K562 (cell line): ENCODE measurements at regions not wholly inside any gene's neighbourhood (a gene's known extent, or its start where the extent isn't known, plus 50 kb on each side); places are given as distances from the start of the nearest gene placed in this dataset.

Experiments
- ATAC-seq: fragments of 200-7000 bp; cut with Tn5 transposase; 3 replicates; pipeline ENCODE4 v1.9.1; 2020; ENCODE audit warnings: moderate library complexity
- BruUV-seq: library from RNA; stranded (reverse); fragments of 400-500 nt; replicated peaks from 2 replicates; lab custom pipeline; 2021; lab: Mats Ljungman, UMichigan
- CTCF ChIA-PET: fragments of 300-600 bp; formaldehyde crosslinking; extraction: SDS; loops from one replicate; lab custom pipeline; 2021; ENCODE audit warnings: low intra/inter-chr PET ratio; lab: Yijun Ruan, JAX
- POLR2A ChIA-PET: fragments of 300-600, 350-650 bp; sonication (Branson Sonifier 250); formaldehyde crosslinking; extraction: SDS; loops from one replicate; lab custom pipeline; 2021; ENCODE audit warnings: antibody characterized with exemption, inconsistent platforms; lab: Yijun Ruan, JAX
- DNase-seq, 4 experiments: peaks; one replicate each; pipeline versions ENCODE4 v3.0.0 to v3.0.0-alpha.2; 2011 to 2018; ENCODE audit warnings: low spot score in 3 of 4, mixed read lengths in 3 of 4; ENCODE audit errors: extremely low read depth in 1 of 4
- FAIRE-seq: peaks from 2 replicates; lab custom pipeline; 2011; peaks lifted over from hg19 to GRCh38; lab: Jason Lieb, UNC
- H2AFZ ChIP-seq: 2 replicates; pipeline ENCODE4 v1.6.0; 2011; ENCODE audit warnings: low read depth, low read length, control low read depth, inconsistent platforms
- H3K27ac ChIP-seq: fragments of 200-600 bp; 3 replicates; pipeline ENCODE4 v1.8.0; 2011; ENCODE audit warnings: low read depth, mild to moderate bottlenecking, control low read depth, inconsistent platforms, low read length, moderate library complexity, mixed read lengths; ENCODE audit errors: extremely low read depth
- H3K27me3 ChIP-seq, 2 experiments: fragments of 300-600 bp in 1 of 2; 2 replicates in 1 of 2; 3 replicates in 1 of 2; pipeline versions ENCODE4 v1.6.0 to v1.8.0; 2011; ENCODE audit warnings: inconsistent platforms in 2 of 2, low read length in 2 of 2, mild to moderate bottlenecking in 1 of 2, mixed read lengths in 1 of 2, moderate library complexity in 1 of 2; ENCODE audit not compliant: control insufficient read depth in 2 of 2, insufficient read depth in 2 of 2
- H3K36me3 ChIP-seq: fragments of 300-600 bp; 3 replicates; pipeline ENCODE4 v1.8.0; 2011; ENCODE audit warnings: mild to moderate bottlenecking, low read length, inconsistent platforms; ENCODE audit not compliant: control insufficient read depth, insufficient read depth
- H3K4me1 ChIP-seq, 2 experiments: fragments of 200-600 bp in 1 of 2; replicated peaks in 1 of 2; 2 replicates in 1 of 2; 3 replicates in 1 of 2; pipeline versions ENCODE4 v1.5.1 to v1.8.0; 2011; ENCODE audit warnings: inconsistent platforms in 2 of 2, low read length in 2 of 2, mild to moderate bottlenecking in 1 of 2, mixed read lengths in 1 of 2, moderate library complexity in 1 of 2; ENCODE audit not compliant: control insufficient read depth in 2 of 2, insufficient read depth in 2 of 2
- H3K4me2 ChIP-seq: 2 replicates; pipeline ENCODE4 v1.6.1; 2011; ENCODE audit warnings: low read length, control low read depth, inconsistent platforms, mixed read lengths; ENCODE audit not compliant: insufficient read depth
- H3K4me3 ChIP-seq: fragments of 200-600 bp; sonication (generic), shearing (Covaris generic); 2 replicates; pipeline ENCODE4 v1.5.1; 2016; ENCODE audit warnings: control low read depth, inconsistent platforms
- H3K79me2 ChIP-seq: fragments of 200-600 bp; 3 replicates; pipeline ENCODE4 v1.8.0; 2011; ENCODE audit warnings: low read length, inconsistent platforms; ENCODE audit not compliant: control insufficient read depth, insufficient read depth
- H3K9ac ChIP-seq, 2 experiments: 2 replicates each; pipeline versions ENCODE4 v1.6.0 to v1.6.1; 2011; ENCODE audit warnings: low read depth in 2 of 2, low read length in 2 of 2, control low read depth in 1 of 2, inconsistent platforms in 1 of 2, mild to moderate bottlenecking in 1 of 2, mixed read lengths in 1 of 2; ENCODE audit not compliant: insufficient read depth in 1 of 2
- H3K9me1 ChIP-seq: one replicate; pipeline ENCODE4 v1.6.0; 2011; ENCODE audit warnings: inconsistent platforms, mild to moderate bottlenecking, low read length, moderate library complexity; ENCODE audit not compliant: control insufficient read depth, insufficient read depth
- H3K9me3 ChIP-seq: replicated peaks from 2 replicates; pipeline ENCODE4 v1.5.1; 2011; ENCODE audit warnings: low read depth, low read length, inconsistent platforms; ENCODE audit not compliant: control insufficient read depth, insufficient read depth
- H4K20me1 ChIP-seq: replicated peaks from 2 replicates; pipeline ENCODE4 v1.6.1; 2011; ENCODE audit warnings: low read length, inconsistent platforms, mixed read lengths; ENCODE audit not compliant: control insufficient read depth, insufficient read depth
- CBX8 ChIP-seq: fragments of 200-600 bp; sonication (generic); IDR thresholded peaks from 2 replicates; pipeline ENCODE4 v1.6.1; 2012; ENCODE audit warnings: borderline replicate concordance, mixed run types, low read depth, mild to moderate bottlenecking, moderate library complexity, mixed read lengths, low read length, control low read depth, inconsistent platforms; ENCODE audit not compliant: poor library complexity, severe bottlenecking; ENCODE audit errors: extremely low read depth
- ELF1 ChIP-seq: fragments of 200-800 bp; sonication (Bioruptor generic); IDR thresholded peaks from 2 replicates; pipeline ENCODE4 v1.6.1; 2016; ENCODE audit warnings: missing genetic modification characterization, missing compliant biosample characterization
- HDAC1 ChIP-seq, 2 experiments: fragments of 450-650 bp; IDR thresholded peaks; 2 replicates each; pipeline ENCODE4 v1.6.1; 2016 to 2017; ENCODE audit warnings: inconsistent platforms in 1 of 2, mild to moderate bottlenecking in 1 of 2, moderate library complexity in 1 of 2
- ILF3 ChIP-seq: fragments of 450-650 bp; IDR thresholded peaks from 2 replicates; pipeline ENCODE4 v1.6.1; 2018; ENCODE audit warnings: antibody characterized with exemption, mild to moderate bottlenecking, moderate library complexity, borderline replicate concordance
- NFRKB ChIP-seq: fragments of 450-650 bp; IDR thresholded peaks from 2 replicates; pipeline ENCODE4 v1.6.1; 2016; ENCODE audit warnings: low read depth
- NONO ChIP-seq, 2 experiments: fragments of 200-400 bp in 1 of 2; fragments of 450-650 bp in 1 of 2; formaldehyde crosslinking in 1 of 2; IDR thresholded peaks; 2 replicates each; pipeline ENCODE4 v1.6.1; 2017; ENCODE audit warnings: low read depth in 2 of 2, mild to moderate bottlenecking in 2 of 2, moderate library complexity in 2 of 2, low read length in 1 of 2
- ZNF232 ChIP-seq: sonication (generic); formaldehyde crosslinking; IDR thresholded peaks from 2 replicates; pipeline ENCODE4 v1.8.0; 2022; ENCODE audit warnings: mild to moderate bottlenecking, missing genetic modification reagents
- ZNF3 ChIP-seq: fragments of 250-450 bp; sonication (Bioruptor Pico); IDR thresholded peaks from 2 replicates; pipeline ENCODE4 v1.5.0; 2021; ENCODE audit warnings: mild to moderate bottlenecking, moderate library complexity
- ZNF778 ChIP-seq: fragments of 450-650 bp; formaldehyde crosslinking; IDR thresholded peaks from 2 replicates; pipeline ENCODE4 v1.4.0; 2020; ENCODE audit warnings: mild to moderate bottlenecking, moderate library complexity
- WGBS: fragments of 100-300 bp; shearing (Covaris generic); methylation state at CpG from one replicate; pipeline ENCODE4 v1.1.6; 2016; ENCODE audit warnings: low coverage, mixed read lengths; ENCODE audit not compliant: insufficient coverage; ENCODE audit errors: missing lambda C conversion rate; 5-methylcytosine and 5-hydroxymethylcytosine counted together
- in situ Hi-C: fragments of 300-500 bp; cut with MboI; formaldehyde crosslinking; loops from 4 replicates; pipeline ENCODE4 v1.15.0; 2018; ENCODE audit warnings: inconsistent platforms, mixed read lengths
- intact Hi-C: fragments of 100-400 bp; cut with micrococcal nuclease; formaldehyde crosslinking; loops from 2 replicates; pipeline ENCODE4 v1.14.2; 2022
- TF ChIP-seq, protein P1 (sequence below): sonication (generic); formaldehyde crosslinking; IDR thresholded peaks from 2 replicates; pipeline ENCODE4 v1.8.1; 2022; ENCODE audit warnings: missing genetic modification reagents
- TF ChIP-seq, protein P2 (sequence below): fragments of 450-650 bp; formaldehyde crosslinking; IDR thresholded peaks from 2 replicates; pipeline ENCODE4 v1.4.0; 2020; ENCODE audit warnings: mild to moderate bottlenecking, mixed read lengths
- TF ChIP-seq, protein P3 (sequence below): fragments of 250-450 bp; sonication (Bioruptor Pico); IDR thresholded peaks from 2 replicates; pipeline ENCODE4 v1.5.0; 2020; ENCODE audit warnings: mild to moderate bottlenecking, borderline replicate concordance

DNA sequence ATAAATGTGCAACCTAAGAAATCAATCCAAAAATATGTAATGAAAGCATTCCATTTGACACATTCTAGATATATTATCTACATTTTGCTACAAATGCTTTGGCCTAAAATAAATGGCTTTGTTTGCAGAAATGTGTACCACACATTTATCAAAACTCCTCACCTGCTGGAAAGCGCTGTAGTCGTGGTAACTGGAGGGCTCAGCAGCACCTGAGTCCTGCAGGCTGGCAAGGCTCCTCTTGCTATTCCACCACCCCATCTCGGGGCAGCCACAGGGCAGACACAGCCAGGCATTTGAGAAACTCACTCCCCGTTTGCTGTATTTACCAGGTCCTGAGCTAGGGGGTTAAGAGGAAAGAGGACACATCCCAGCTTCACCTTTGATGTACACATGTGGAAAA lies 68.1 kb upstream of the TOMM7 start:
- no peaks in the 10 kb centered on the region for H3K9me1 ChIP-seq
- ATAC-seq (no peak), DNase-seq (no peak), FAIRE-seq (no peak)
- WGBS, result 17% methylated on average over 4 of the region's 4 CpGs
- ChIA-PET POLR2A (interaction anchor here (1.1 to 1.4 kb wide), 2 partner anchors 18 to 35 kb away, joined by 3 read pairs; no protein-coding TSS in a partner anchor), CTCF (no interaction called here)
- H4K20me1 ChIP-seq, result no peaks in the 10 kb centered on the region
- H2AFZ ChIP-seq, result no peak overlapping the region
- no peak for TF ChIP-seq ILF3
- no peak for TF ChIP-seq ELF1
- TF ChIP-seq CBX8, result no peak
- no peak for TF ChIP-seq ZNF3
- TF ChIP-seq, protein P1, sequence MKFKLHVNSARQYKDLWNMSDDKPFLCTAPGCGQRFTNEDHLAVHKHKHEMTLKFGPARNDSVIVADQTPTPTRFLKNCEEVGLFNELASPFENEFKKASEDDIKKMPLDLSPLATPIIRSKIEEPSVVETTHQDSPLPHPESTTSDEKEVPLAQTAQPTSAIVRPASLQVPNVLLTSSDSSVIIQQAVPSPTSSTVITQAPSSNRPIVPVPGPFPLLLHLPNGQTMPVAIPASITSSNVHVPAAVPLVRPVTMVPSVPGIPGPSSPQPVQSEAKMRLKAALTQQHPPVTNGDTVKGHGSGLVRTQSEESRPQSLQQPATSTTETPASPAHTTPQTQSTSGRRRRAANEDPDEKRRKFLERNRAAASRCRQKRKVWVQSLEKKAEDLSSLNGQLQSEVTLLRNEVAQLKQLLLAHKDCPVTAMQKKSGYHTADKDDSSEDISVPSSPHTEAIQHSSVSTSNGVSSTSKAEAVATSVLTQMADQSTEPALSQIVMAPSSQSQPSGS (CRISPR knock-in tag), result no peak
- TF ChIP-seq, protein P2, sequence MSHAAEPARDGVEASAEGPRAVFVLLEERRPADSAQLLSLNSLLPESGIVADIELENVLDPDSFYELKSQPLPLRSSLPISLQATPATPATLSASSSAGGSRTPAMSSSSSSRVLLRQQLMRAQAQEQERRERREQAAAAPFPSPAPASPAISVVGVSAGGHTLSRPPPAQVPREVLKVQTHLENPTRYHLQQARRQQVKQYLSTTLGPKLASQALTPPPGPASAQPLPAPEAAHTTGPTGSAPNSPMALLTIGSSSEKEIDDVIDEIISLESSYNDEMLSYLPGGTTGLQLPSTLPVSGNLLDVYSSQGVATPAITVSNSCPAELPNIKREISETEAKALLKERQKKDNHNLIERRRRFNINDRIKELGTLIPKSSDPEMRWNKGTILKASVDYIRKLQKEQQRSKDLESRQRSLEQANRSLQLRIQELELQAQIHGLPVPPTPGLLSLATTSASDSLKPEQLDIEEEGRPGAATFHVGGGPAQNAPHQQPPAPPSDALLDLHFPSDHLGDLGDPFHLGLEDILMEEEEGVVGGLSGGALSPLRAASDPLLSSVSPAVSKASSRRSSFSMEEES, result no peak
- no peak for TF ChIP-seq HDAC1 (IDR thresholded peaks at IDR 0.05)
- TF ChIP-seq NONO (IDR thresholded peaks at IDR 0.05; ENCODE audit: low read depth in 2 of 2, low read length in 1 of 2), result no peak
- TF ChIP-seq, protein P3, sequence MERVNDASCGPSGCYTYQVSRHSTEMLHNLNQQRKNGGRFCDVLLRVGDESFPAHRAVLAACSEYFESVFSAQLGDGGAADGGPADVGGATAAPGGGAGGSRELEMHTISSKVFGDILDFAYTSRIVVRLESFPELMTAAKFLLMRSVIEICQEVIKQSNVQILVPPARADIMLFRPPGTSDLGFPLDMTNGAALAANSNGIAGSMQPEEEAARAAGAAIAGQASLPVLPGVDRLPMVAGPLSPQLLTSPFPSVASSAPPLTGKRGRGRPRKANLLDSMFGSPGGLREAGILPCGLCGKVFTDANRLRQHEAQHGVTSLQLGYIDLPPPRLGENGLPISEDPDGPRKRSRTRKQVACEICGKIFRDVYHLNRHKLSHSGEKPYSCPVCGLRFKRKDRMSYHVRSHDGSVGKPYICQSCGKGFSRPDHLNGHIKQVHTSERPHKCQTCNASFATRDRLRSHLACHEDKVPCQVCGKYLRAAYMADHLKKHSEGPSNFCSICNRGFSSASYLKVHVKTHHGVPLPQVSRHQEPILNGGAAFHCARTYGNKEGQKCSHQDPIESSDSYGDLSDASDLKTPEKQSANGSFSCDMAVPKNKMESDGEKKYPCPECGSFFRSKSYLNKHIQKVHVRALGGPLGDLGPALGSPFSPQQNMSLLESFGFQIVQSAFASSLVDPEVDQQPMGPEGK (CRISPR knock-in tag), result no peak
- no peak for TF ChIP-seq ZNF232 (CRISPR knock-in tag)
- TF ChIP-seq NFRKB, result no peak
- no peak for TF ChIP-seq ZNF778
- no peaks in the 10 kb centered on the region for H3K79me2 ChIP-seq
- H3K4me2 ChIP-seq, result no peak overlapping the region
- H3K9me3 ChIP-seq, result no peaks in the 10 kb centered on the region
- in situ Hi-C loops, result no loop called here
- BruUV-seq, result no TSS peak
- peaks cover 3% of the 10 kb centered on the region in 2 experiments; a peak in 2 of 5 replicates for H3K27me3 ChIP-seq
- H3K4me3 ChIP-seq, result no peak overlapping the region
- H3K36me3 ChIP-seq, result no peaks in the 10 kb centered on the region
- no peak overlapping the region for H3K9ac ChIP-seq
- intact Hi-C loops, result no loop called here
- H3K27ac ChIP-seq, result no peak overlapping the region
- H3K4me1 ChIP-seq, result no peaks in the 10 kb centered on the region
